Cardiac fibroblast (primary cell): ENCODE measurements at regions not wholly inside any gene's neighbourhood (a gene's known extent, or its start where the extent isn't known, plus 50 kb on each side); places are given as distances from the start of the nearest gene placed in this dataset.

Experiments
- DNase-seq, 2 donors: peaks; one replicate each; pipeline versions ENCODE4 v3.0.0 to v3.0.0-alpha.2; 2010; ENCODE audit warnings: low read depth in 2 of 2
- H3K4me3 ChIP-seq, 2 donors: replicated peaks in 1 of 2; 1 replicate in 1 of 2; 2 replicates in 1 of 2; pipeline ENCODE4 v1.5.1; 2011; ENCODE audit warnings: low read depth in 2 of 2, low read length in 2 of 2, mild to moderate bottlenecking in 2 of 2, moderate library complexity in 1 of 2
- TF ChIP-seq, protein P1 (sequence below): IDR thresholded peaks from one replicate; pipeline ENCODE4 v1.5.1; 2011; ENCODE audit warnings: low read depth, mild to moderate bottlenecking, low read length, inconsistent platforms

DNA sequence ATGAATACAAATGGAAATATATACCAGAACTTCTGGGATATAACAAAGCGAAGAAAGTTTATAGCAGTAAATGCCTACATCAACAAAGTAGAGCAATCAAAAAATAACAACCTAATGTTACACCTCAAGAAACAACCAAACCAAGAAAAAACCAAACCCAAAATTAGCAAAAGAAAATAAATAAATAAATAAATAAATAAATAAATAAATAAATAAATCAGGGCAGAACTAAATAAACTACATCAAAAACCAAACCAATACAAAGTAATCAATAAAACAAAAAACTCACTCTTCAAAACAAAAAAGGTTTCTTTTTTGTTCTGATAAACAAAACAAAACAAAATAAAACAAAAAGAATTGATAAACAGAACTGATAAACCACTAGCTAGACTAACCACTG is 88.4 kb upstream of the SPIN4 start:
- H3K4me3 ChIP-seq = no peak overlapping the region
- TF ChIP-seq, protein P1, sequence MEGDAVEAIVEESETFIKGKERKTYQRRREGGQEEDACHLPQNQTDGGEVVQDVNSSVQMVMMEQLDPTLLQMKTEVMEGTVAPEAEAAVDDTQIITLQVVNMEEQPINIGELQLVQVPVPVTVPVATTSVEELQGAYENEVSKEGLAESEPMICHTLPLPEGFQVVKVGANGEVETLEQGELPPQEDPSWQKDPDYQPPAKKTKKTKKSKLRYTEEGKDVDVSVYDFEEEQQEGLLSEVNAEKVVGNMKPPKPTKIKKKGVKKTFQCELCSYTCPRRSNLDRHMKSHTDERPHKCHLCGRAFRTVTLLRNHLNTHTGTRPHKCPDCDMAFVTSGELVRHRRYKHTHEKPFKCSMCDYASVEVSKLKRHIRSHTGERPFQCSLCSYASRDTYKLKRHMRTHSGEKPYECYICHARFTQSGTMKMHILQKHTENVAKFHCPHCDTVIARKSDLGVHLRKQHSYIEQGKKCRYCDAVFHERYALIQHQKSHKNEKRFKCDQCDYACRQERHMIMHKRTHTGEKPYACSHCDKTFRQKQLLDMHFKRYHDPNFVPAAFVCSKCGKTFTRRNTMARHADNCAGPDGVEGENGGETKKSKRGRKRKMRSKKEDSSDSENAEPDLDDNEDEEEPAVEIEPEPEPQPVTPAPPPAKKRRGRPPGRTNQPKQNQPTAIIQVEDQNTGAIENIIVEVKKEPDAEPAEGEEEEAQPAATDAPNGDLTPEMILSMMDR = no peak
- DNase-seq = no peak

DNA sequence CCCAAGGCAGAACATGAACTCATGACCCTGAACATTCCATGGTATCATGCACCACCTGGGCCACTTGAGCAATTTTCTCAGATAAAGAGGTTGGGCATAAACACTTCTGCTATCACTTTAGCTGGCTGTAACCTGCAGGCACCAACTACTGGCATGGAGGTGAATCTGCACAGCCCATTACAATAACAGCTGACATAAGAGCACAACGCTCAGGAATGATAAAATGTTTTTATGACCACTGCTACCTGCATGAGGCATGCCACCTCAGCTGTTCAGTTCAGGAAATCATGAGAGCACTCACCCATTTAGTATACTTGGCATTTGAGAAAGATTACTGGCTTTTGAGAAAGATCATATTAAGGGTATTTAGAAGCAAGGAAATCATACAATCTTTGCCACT is 85.7 kb upstream of the SPIN4 start:
- TF ChIP-seq, protein P1 = no peak
- no peak overlapping the region for H3K4me3 ChIP-seq
- DNase-seq = no peak

DNA sequence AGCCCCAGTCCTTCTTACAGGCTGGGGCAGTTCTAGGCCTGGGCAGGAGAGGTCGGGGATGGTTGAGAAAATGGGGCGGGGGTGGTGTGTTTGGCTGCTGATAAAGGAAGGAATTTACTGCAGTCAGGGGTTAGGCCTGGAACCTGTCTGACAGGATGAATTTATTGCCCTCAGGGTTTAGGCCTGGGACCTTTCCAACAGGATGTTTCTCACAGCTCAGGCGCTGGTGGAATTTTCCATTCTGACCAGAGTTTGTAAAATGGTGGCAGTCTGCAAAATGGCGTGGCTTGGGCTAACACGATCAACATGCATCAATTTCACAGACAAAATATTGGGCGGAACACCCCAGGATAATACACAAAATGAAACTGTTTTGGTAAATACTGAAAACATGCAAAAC is 83.5 kb upstream of the SPIN4 start:
- no peak overlapping the region for H3K4me3 ChIP-seq
- TF ChIP-seq, protein P1 = no peak
- DNase-seq = peak in 1 of 2 donors; percentile 1

DNA sequence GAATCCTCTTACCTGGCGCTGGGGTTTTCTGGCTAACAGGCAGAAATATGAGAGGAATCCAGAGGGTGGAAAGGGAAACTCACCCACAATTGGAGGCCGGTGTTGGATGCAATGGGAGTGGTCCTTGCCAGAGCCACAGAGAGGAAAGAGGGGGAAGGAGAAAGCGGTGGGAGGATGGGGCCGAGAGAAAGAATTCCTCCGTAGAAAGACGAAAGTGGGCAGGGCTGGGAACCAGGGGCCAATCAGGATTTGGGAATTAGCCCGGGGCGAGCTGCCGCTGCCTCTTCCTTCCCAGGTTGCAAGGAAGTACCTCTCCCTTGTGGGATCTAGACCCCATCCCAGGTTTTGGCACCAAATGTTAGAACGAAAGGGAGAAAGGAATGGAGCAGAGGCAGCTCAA is 83.1 kb upstream of the SPIN4 start:
- H3K4me3 ChIP-seq = no peak overlapping the region
- TF ChIP-seq, protein P1 = no peak
- no peak for DNase-seq

DNA sequence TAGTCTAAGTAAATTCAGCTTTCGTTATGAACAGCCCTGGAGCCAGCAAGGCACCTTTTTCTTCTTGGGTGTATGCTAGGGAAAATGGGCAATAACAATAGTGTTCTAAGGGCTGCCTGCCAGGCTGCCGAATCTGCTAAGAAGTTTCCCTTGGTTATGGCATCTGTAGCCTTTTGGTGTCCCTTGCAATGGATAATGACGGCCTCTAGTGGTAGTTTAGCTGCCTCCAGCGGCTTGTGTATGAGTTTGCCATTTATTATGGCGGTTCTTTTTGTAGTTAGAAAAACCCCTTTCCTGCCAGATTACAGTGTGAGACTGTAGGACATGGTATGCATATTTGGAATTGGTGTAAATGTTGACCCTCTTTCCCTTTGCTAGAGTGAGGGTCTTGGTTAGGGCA is 78.9 kb upstream of the SPIN4 start:
- H3K4me3 ChIP-seq = no peak overlapping the region
- TF ChIP-seq, protein P1 = no peak

DNA sequence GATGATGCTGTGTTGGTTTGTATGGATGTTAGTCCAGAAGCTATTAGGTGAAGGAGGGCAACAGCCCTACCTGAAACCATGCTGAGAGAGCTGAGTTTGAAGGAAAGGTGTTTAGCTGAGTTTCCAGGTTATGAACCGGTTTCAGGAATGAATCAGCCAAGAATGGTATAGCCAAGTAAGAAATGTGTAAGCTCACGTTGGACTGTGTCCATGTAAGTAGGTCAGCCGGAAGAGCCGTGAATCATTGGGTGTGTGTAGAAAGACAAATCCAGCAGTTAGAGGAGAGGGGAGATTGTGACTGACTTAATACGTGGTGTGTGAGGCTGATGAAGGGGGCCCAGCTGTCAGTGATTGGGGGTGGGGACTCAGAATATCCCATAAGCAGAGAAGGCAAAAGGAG is 77.2 kb upstream of the SPIN4 start:
- no peak overlapping the region for H3K4me3 ChIP-seq
- TF ChIP-seq, protein P1 = no peak
- peak; percentile 1 to 43 for DNase-seq

More for the DNA sequence above, 78.9 kb upstream of the SPIN4 start:
- DNase-seq = no peak

DNA sequence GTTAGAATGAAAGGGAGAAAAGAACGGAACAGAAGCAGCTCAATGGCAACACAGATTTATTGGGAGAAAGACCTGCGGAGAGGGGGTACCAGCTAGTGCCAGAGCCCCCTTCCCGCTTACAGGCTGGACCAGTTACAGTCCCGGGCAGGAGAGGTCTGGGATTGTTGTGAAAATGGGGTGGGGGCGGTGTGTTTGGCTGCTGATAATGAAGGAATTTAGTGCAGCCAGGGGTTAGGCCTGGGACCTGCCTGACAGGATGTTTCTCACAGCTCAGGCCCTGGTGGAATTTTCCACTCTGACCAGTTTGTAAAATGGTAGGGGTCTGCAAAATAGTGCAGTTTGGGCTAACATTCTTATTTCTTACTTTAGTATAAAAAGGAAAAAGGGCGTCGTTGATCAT is 75.4 kb upstream of the SPIN4 start:
- TF ChIP-seq, protein P1 = no peak
- no peak for DNase-seq
- H3K4me3 ChIP-seq = no peak overlapping the region
